Endothelial cell of umbilical vein (primary cell): ENCODE measurements at regions not wholly inside any gene's neighbourhood (a gene's known extent, or its start where the extent isn't known, plus 50 kb on each side); places are given as distances from the start of the nearest gene placed in this dataset.

ENCODE experiments used
- BruUV-seq: library from RNA; stranded (reverse); fragments of 400-500 nt; replicated peaks from 2 replicates; lab custom pipeline; 2021; lab: Mats Ljungman, UMichigan
- CTCF ChIA-PET: fragments of 300-600, 350-600 bp; sonication (Branson Sonifier 250); formaldehyde crosslinking; loops from one replicate; lab custom pipeline; 2021; ENCODE audit warnings: antibody characterized with exemption, inconsistent platforms; lab: Charles Lee
- POLR2A ChIA-PET: fragments of 300-600, 350-600 bp; sonication (Branson Sonifier 250); formaldehyde crosslinking; loops from one replicate; lab custom pipeline; 2021; ENCODE audit warnings: antibody characterized with exemption, inconsistent platforms; lab: Charles Lee
- DNase-seq: peaks from one replicate; pipeline ENCODE4 v3.0.0-alpha.2; 2011; ENCODE audit warnings: low read depth, low spot score
- FAIRE-seq: peaks from 2 replicates; lab custom pipeline; 2011; peaks lifted over from hg19 to GRCh38; lab: Jason Lieb, UNC
- H2AFZ ChIP-seq: 2 replicates; pipeline ENCODE4 v1.6.0; 2012; ENCODE audit warnings: low read depth, low read length, control low read depth, inconsistent platforms
- H3K27ac ChIP-seq: 2 replicates; pipeline ENCODE4 v1.5.1; 2011; ENCODE audit warnings: low read depth, mild to moderate bottlenecking, control low read depth, low read length, moderate library complexity; ENCODE audit not compliant: insufficient read depth
- H3K27me3 ChIP-seq, 2 experiments: 2 replicates each; pipeline versions ENCODE4 v1.6.0 to v1.6.1; 2011; ENCODE audit warnings: low read length in 2 of 2, mixed read lengths in 1 of 2; ENCODE audit not compliant: control insufficient read depth in 2 of 2, insufficient read depth in 2 of 2
- H3K36me3 ChIP-seq, 2 experiments: 2 replicates in 1 of 2; 3 replicates in 1 of 2; pipeline ENCODE4 v1.5.1; 2011; ENCODE audit warnings: low read length in 2 of 2, mild to moderate bottlenecking in 1 of 2, moderate library complexity in 1 of 2; ENCODE audit not compliant: control insufficient read depth in 2 of 2, insufficient read depth in 2 of 2; ENCODE audit errors: extremely low read depth in 1 of 2
- H3K4me1 ChIP-seq: 3 replicates; pipeline ENCODE4 v1.5.1; 2011; ENCODE audit warnings: mild to moderate bottlenecking, low read length; ENCODE audit not compliant: control insufficient read depth, insufficient read depth; ENCODE audit errors: extremely low read depth
- H3K4me2 ChIP-seq: 2 replicates; pipeline ENCODE4 v1.6.1; 2011; ENCODE audit warnings: low read length, control low read depth, mixed read lengths; ENCODE audit not compliant: insufficient read depth
- H3K4me3 ChIP-seq, 3 experiments: fragments of 200-600 bp in 1 of 3; sonication (generic), shearing (Covaris generic) in 1 of 3; replicated peaks in 1 of 3; 2 replicates each; pipeline ENCODE4 v1.5.1; 2011 to 2016; ENCODE audit warnings: control low read depth in 3 of 3, low read length in 3 of 3, mild to moderate bottlenecking in 2 of 3, inconsistent platforms in 1 of 3, low read depth in 1 of 3, moderate library complexity in 1 of 3; ENCODE audit not compliant: insufficient read depth in 1 of 3
- H3K79me2 ChIP-seq: 2 replicates; pipeline ENCODE4 v1.6.0; 2012; ENCODE audit warnings: low read length, inconsistent platforms; ENCODE audit not compliant: control insufficient read depth, insufficient read depth
- H3K9ac ChIP-seq: replicated peaks from 2 replicates; pipeline ENCODE3; 2011; ENCODE audit warnings: low read length, control low read depth; ENCODE audit not compliant: insufficient read depth; ENCODE audit errors: extremely low read depth
- H3K9me1 ChIP-seq: replicated peaks from 3 replicates; pipeline ENCODE4 v1.6.0; 2011; ENCODE audit warnings: mild to moderate bottlenecking, low read length; ENCODE audit not compliant: control insufficient read depth, insufficient read depth; ENCODE audit errors: extremely low read depth
- H3K9me3 ChIP-seq: replicated peaks from 2 replicates; pipeline ENCODE4 v1.5.1; 2012; ENCODE audit warnings: low read length, inconsistent platforms; ENCODE audit not compliant: control insufficient read depth, insufficient read depth
- H4K20me1 ChIP-seq: replicated peaks from 2 replicates; pipeline ENCODE3; 2011; ENCODE audit warnings: mild to moderate bottlenecking, low read length; ENCODE audit not compliant: control insufficient read depth, insufficient read depth; ENCODE audit errors: extremely low read depth
- EZH2 ChIP-seq: IDR thresholded peaks from 2 replicates; pipeline ENCODE4 v1.6.1; 2012; ENCODE audit warnings: borderline replicate concordance, low read depth, mild to moderate bottlenecking, moderate library complexity, low read length, inconsistent platforms; ENCODE audit not compliant: severe bottlenecking
- FOS ChIP-seq: IDR thresholded peaks from 2 replicates; pipeline ENCODE4 v1.6.1; 2011; ENCODE audit warnings: mild to moderate bottlenecking, low read length, moderate library complexity, borderline replicate concordance; ENCODE audit not compliant: insufficient read depth
- GATA2 ChIP-seq: IDR thresholded peaks from 2 replicates; pipeline ENCODE4 v1.7.0; 2011; ENCODE audit warnings: low read depth, mild to moderate bottlenecking, moderate library complexity, mixed read lengths, low read length; ENCODE audit not compliant: insufficient read length, insufficient read depth
- JUN ChIP-seq: IDR thresholded peaks from 2 replicates; pipeline ENCODE4 v1.6.1; 2011; ENCODE audit warnings: borderline replicate concordance, low read depth; ENCODE audit not compliant: insufficient read length, insufficient read depth
- MYC ChIP-seq: IDR thresholded peaks from one replicate; pipeline ENCODE4 v1.6.1; 2011; ENCODE audit warnings: mild to moderate bottlenecking, low read depth, low read length
- POLR2A ChIP-seq: IDR thresholded peaks from 2 replicates; pipeline ENCODE4 v1.6.1; 2012; ENCODE audit warnings: low read depth, mild to moderate bottlenecking, control low read depth, low read length
- POLR2AphosphoS5 ChIP-seq: IDR thresholded peaks from 2 replicates; pipeline ENCODE4 v1.6.1; 2012; ENCODE audit warnings: low read depth, mild to moderate bottlenecking, control low read depth, low read length, moderate library complexity; ENCODE audit not compliant: insufficient read depth
- dilution Hi-C: fragments of 300-500 bp; cut with MboI; formaldehyde crosslinking; loops from one replicate; pipeline ENCODE4 v1.15.0; 2019; ENCODE audit warnings: low sequenced_read_pairs; ENCODE audit not compliant: extremely low pct_ligation_motif_present
- intact Hi-C: fragments of 100-400 bp; cut with micrococcal nuclease; formaldehyde crosslinking; loops from one replicate; pipeline ENCODE4 v1.10.0; 2022
- TF ChIP-seq, protein P1 (sequence below): IDR thresholded peaks from 2 replicates; pipeline ENCODE4 v1.6.1; 2011; ENCODE audit not compliant: insufficient read depth, insufficient read length
- TF ChIP-seq, protein P2 (sequence below), 2 donors: IDR thresholded peaks; 1 replicate in 1 of 2; 2 replicates in 1 of 2; pipeline ENCODE4 v1.5.1; 2011; ENCODE audit warnings: low read length in 2 of 2, mild to moderate bottlenecking in 2 of 2, moderate library complexity in 2 of 2, control low read depth in 1 of 2, inconsistent platforms in 1 of 2, low read depth in 1 of 2; ENCODE audit not compliant: insufficient read depth in 1 of 2; ENCODE audit errors: extremely low read depth in 1 of 2

DNA sequence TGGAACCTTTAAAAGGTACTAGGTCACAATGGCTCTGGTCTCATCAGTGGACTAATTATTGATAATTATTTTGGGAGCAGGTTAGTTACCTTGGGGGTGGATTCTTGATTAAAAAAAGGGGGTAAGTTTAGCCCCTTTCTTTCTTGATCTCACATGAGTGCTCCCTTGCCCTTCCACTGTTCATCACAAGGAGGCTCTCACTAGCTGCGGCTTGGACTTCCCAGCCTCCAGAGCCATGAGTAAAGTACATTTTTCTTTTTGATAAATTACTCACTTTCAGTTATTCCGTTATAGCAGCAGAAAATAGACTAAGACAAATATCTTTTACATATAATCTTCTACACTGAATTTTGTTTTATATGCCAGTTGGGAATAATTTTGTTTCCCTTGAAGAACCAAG lies 254.8 kb upstream of the DEPDC1 start:
- Histone ChIP-seq H2AFZ (no peak overlapping the region), H3K9me3 (no peaks in the 10 kb centered on the region), H3K9ac (no peak overlapping the region), H3K36me3 (no peaks in the 10 kb centered on the region), H3K27ac (no peak overlapping the region), H3K4me1 (no peaks in the 10 kb centered on the region), H4K20me1 (no peaks in the 10 kb centered on the region), H3K4me3 (no peak overlapping the region), H3K9me1 (no peaks in the 10 kb centered on the region), H3K27me3 (no peaks in the 10 kb centered on the region), H3K79me2 (no peaks in the 10 kb centered on the region), H3K4me2 (no peak overlapping the region)
- dilution Hi-C loops = no loop called here
- no peak for TF ChIP-seq POLR2A
- TF ChIP-seq, protein P1, sequence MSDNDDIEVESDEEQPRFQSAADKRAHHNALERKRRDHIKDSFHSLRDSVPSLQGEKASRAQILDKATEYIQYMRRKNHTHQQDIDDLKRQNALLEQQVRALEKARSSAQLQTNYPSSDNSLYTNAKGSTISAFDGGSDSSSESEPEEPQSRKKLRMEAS = no peak
- TF ChIP-seq EZH2 = no peak
- no peak for TF ChIP-seq FOS
- no peak for TF ChIP-seq JUN
- no peak for TF ChIP-seq GATA2
- TF ChIP-seq MYC = no peak
- TF ChIP-seq, protein P2, sequence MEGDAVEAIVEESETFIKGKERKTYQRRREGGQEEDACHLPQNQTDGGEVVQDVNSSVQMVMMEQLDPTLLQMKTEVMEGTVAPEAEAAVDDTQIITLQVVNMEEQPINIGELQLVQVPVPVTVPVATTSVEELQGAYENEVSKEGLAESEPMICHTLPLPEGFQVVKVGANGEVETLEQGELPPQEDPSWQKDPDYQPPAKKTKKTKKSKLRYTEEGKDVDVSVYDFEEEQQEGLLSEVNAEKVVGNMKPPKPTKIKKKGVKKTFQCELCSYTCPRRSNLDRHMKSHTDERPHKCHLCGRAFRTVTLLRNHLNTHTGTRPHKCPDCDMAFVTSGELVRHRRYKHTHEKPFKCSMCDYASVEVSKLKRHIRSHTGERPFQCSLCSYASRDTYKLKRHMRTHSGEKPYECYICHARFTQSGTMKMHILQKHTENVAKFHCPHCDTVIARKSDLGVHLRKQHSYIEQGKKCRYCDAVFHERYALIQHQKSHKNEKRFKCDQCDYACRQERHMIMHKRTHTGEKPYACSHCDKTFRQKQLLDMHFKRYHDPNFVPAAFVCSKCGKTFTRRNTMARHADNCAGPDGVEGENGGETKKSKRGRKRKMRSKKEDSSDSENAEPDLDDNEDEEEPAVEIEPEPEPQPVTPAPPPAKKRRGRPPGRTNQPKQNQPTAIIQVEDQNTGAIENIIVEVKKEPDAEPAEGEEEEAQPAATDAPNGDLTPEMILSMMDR (IDR thresholded peaks at IDR 0.05; ENCODE audit: extremely low read depth in 1 of 2, insufficient read depth in 1 of 2, low read depth in 1 of 2, low read length in 2 of 2) = no peak
- no peak for TF ChIP-seq POLR2AphosphoS5
- no peak for FAIRE-seq
- CTCF ChIA-PET = no interaction called here
- POLR2A ChIA-PET = no interaction called here
- no TSS peak for BruUV-seq
- no peak for DNase-seq
- intact Hi-C loops = no loop called here
